HFFc6 (cell line): ENCODE measurements at regions not wholly inside any gene's neighbourhood (a gene's known extent, or its start where the extent isn't known, plus 50 kb on each side); places are given as distances from the start of the nearest gene placed in this dataset.

Experiments used
- DNase-seq: peaks from one replicate; pipeline ENCODE4 v3.0.0-alpha.2; 2018
- H3K27ac Mint-ChIP-seq: 2 replicates; pipeline ENCODE4 v1.8.0; 2020; ENCODE audit warnings: mild to moderate bottlenecking, mixed read lengths
- H3K27me3 Mint-ChIP-seq: 2 replicates; pipeline ENCODE4 v1.8.0; 2021; ENCODE audit warnings: mild to moderate bottlenecking, moderate library complexity, mixed read lengths; ENCODE audit not compliant: insufficient read depth
- H3K36me3 Mint-ChIP-seq: 2 replicates; pipeline ENCODE4 v1.8.0; 2021; ENCODE audit warnings: low read depth, mixed read lengths
- H3K4me1 Mint-ChIP-seq: 2 replicates; pipeline ENCODE4 v1.8.0; 2020; ENCODE audit warnings: low read depth, mixed read lengths
- H3K4me3 Mint-ChIP-seq: 2 replicates; pipeline ENCODE4 v1.8.0; 2020; ENCODE audit warnings: mild to moderate bottlenecking, moderate library complexity, mixed read lengths
- H3K9me3 Mint-ChIP-seq: 2 replicates; pipeline ENCODE4 v1.8.0; 2020; ENCODE audit warnings: mild to moderate bottlenecking, mixed read lengths
- CTCF ChIP-seq: fragments of 200-600 bp; sonication (generic); IDR thresholded peaks from 2 replicates; pipeline ENCODE4 v1.5.0; 2021; ENCODE audit warnings: antibody characterized with exemption, mild to moderate bottlenecking

DNA sequence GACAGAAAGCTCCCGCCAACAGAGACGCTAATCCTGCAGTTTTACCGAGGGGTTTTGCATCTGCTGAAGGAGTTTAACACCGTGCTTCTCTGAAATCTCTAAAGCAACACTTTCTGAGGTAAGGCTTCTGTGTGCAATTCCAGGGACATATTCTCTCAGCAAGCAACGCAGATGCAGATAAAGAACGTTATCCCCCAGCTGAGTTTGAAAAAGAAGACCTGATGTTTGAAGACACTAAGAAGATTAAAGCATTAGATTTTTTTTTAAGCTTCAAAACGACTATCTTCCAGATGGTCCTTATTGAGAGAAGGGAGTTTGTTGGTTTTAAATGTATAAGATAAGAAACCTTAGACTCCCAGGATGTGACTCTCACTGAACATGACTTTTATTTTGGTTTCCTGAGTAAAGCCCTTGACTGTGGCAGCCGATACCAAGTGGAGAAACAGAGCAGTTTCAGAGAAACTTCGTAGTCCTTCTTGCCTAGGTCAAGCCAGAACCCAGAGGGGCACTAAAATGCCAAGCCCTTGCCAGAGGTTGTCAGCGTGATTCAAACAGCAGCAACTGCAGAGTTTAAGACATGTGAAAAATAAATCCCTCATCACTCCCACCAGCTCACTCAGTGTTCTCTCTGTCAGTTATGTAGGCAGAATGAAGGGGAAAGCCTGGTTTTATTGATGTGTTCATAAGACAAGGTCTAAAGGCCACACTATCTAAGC lies 353.3 kb upstream of the CNR1 start:
- H3K4me1 Mint-ChIP-seq, result no peaks in the 10 kb centered on the region
- no peak for TF ChIP-seq CTCF
- no peak overlapping the region for H3K27ac Mint-ChIP-seq
- no peaks in the 10 kb centered on the region for H3K36me3 Mint-ChIP-seq
- no peaks in the 10 kb centered on the region; the same call in 1 of the 2 replicates for H3K27me3 Mint-ChIP-seq
- no peak overlapping the region for H3K4me3 Mint-ChIP-seq
- no peak for DNase-seq
- peaks cover 14% of the 10 kb centered on the region for H3K9me3 Mint-ChIP-seq

GRCh38 chr6:88517737-88518136 lies 351.6 kb upstream of the CNR1 start:
- H3K9me3 Mint-ChIP-seq, result peaks cover 9% of the 10 kb centered on the region
- no peak for DNase-seq
- no peak for TF ChIP-seq CTCF
- H3K4me3 Mint-ChIP-seq, result no peak overlapping the region
- no peaks in the 10 kb centered on the region for H3K36me3 Mint-ChIP-seq
- no peaks in the 10 kb centered on the region for H3K4me1 Mint-ChIP-seq
- no peak overlapping the region for H3K27ac Mint-ChIP-seq
- no peaks in the 10 kb centered on the region; the same call in 1 of the 2 replicates for H3K27me3 Mint-ChIP-seq

GRCh38 chr6:88513920-88514319 lies 347.8 kb upstream of the CNR1 start:
- H3K9me3 Mint-ChIP-seq, result peaks cover 4% of the 10 kb centered on the region; the same call in 1 of the 2 replicates
- no peak for DNase-seq
- H3K27me3 Mint-ChIP-seq, result no peaks in the 10 kb centered on the region
- H3K36me3 Mint-ChIP-seq, result no peaks in the 10 kb centered on the region
- no peaks in the 10 kb centered on the region; the same call in 1 of the 2 replicates for H3K4me1 Mint-ChIP-seq
- no peak overlapping the region for H3K27ac Mint-ChIP-seq
- no peak overlapping the region for H3K4me3 Mint-ChIP-seq
- no peak for TF ChIP-seq CTCF

DNA sequence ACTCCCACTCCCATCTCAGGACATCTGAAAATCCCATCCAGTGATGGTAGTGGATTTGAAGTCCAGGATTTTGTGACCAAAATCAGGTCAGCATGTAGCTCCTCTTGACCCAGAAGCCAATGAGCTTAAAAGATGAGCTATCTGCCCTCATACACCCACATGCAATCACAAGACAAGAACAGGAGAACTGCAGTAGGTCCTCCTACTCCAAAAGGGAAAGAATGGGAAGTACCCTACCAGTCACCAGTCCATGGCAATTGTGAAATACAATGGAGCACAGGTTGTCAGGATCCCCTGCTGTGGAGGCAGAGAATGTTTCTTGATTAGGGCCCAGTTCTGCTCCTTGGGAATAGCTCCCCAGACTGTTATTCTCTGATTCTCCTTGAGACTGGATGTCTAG lies 347.3 kb upstream of the CNR1 start:
- no peak overlapping the region for H3K4me3 Mint-ChIP-seq
- no peak for DNase-seq
- H3K27ac Mint-ChIP-seq, result no peak overlapping the region
- H3K4me1 Mint-ChIP-seq, result no peaks in the 10 kb centered on the region; the same call in 1 of the 2 replicates
- H3K9me3 Mint-ChIP-seq, result peaks cover 4% of the 10 kb centered on the region; the same call in 1 of the 2 replicates
- no peaks in the 10 kb centered on the region for H3K36me3 Mint-ChIP-seq
- no peak for TF ChIP-seq CTCF
- no peaks in the 10 kb centered on the region for H3K27me3 Mint-ChIP-seq

DNA sequence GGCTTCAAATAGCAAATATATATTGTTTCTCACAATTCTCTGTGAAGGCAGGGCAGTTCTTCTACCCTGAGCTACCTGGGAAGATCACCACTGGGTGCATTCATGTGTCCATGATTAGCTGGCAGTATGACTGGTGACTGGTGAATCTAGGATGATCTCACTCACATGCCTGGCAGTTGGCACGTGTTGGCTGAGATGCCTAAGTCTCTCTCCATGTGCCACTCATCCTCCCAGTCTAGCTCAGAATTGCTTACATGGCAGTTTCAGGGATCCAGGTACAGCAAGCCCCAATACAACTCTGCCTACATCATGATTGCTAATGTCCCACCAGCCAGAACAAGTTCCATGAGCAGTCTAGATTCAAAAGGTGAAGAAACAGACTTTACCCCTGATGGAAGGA lies 346.8 kb upstream of the CNR1 start:
- no peak overlapping the region for H3K27ac Mint-ChIP-seq
- no peak overlapping the region for H3K4me3 Mint-ChIP-seq
- DNase-seq, result no peak
- peaks cover 4% of the 10 kb centered on the region; the same call in 1 of the 2 replicates for H3K9me3 Mint-ChIP-seq
- H3K36me3 Mint-ChIP-seq, result no peaks in the 10 kb centered on the region
- H3K4me1 Mint-ChIP-seq, result no peaks in the 10 kb centered on the region; the same call in 1 of the 2 replicates
- H3K27me3 Mint-ChIP-seq, result no peaks in the 10 kb centered on the region
- TF ChIP-seq CTCF, result no peak
